ENCODE measurements at regions not wholly inside any gene's neighbourhood (a gene's known extent, or its start where the extent isn't known, plus 50 kb on each side); places are given as distances from the start of the nearest gene placed in this dataset.

GRCh38 chr15:66834881-66835878 lies 133.1 kb downstream of the SMAD6 start:
- H3K27ac ChIP-seq (ENCODE audit: control insufficient read depth, insufficient read depth): no peak overlapping the region
- no peaks in the 10 kb centered on the region for H3K36me3 ChIP-seq (ENCODE audit: control insufficient read depth in 2 of 2, insufficient read depth in 2 of 2, low read length in 1 of 2)
- FAIRE-seq (no peak), ATAC-seq (peak; percentile 87), DNase-seq (ENCODE audit: low read depth, low spot score) (peak; percentile 39)
- RAD21 ChIA-PET (ENCODE audit: unreplicated experiment): no interaction called here
- SMC1A ChIA-PET (ENCODE audit: uncharacterized antibody, unreplicated experiment): no interaction called here
- in situ Hi-C loops (cut with MboI): no loop called here
- CTCF ChIA-PET: interaction anchor here (1.4 to 1.7 kb wide), 2 partner anchors 10 to 15 kb away, joined by 4 read pairs; no protein-coding TSS in a partner anchor
- peaks cover 3% of the 10 kb centered on the region; the same call in 1 of the 3 replicates for H3K9me3 ChIP-seq (replicated peaks; ENCODE audit: control insufficient read depth, insufficient read depth, low read length)
- BruUV-seq (replicated peaks): no TSS peak
- WGBS (ENCODE audit: insufficient coverage, insufficient replicate concordance, low lambda C conversion rate, missing lambda C conversion rate): 31% methylated on average over 11 of the region's 11 CpGs
- H2AFZ ChIP-seq (ENCODE audit: control insufficient read depth, low read depth, low read length): no peak overlapping the region
- no peaks in the 10 kb centered on the region for H4K20me1 ChIP-seq (ENCODE audit: control insufficient read depth, insufficient read depth)
- no peak overlapping the region for H3K4me2 ChIP-seq (ENCODE audit: control insufficient read depth, insufficient read depth)
- no peak overlapping the region for H3K4me3 ChIP-seq
- intact Hi-C loops (cut with micrococcal nuclease; ENCODE audit: unreplicated experiment): no loop called here
- no peaks in the 10 kb centered on the region for H3K4me1 ChIP-seq (ENCODE audit: control insufficient read depth, insufficient read depth, low read length)
- no peaks in the 10 kb centered on the region for H3K27me3 ChIP-seq (replicated peaks in 1 of 2; ENCODE audit: control insufficient read depth in 2 of 2, insufficient read depth in 2 of 2, low read length in 1 of 2)
- POLR2A ChIA-PET: interaction anchor here (0.5 kb wide), 1 partner anchor 896 kb away, joined by 5 read pairs; no protein-coding TSS in a partner anchor
- no peak overlapping the region for H3K9ac ChIP-seq (ENCODE audit: control insufficient read depth, insufficient read depth, low read length)
- H3K79me2 ChIP-seq (ENCODE audit: control insufficient read depth, insufficient read depth, low read length): no peaks in the 10 kb centered on the region
- TF ChIP-seq FOXM1 (IDR thresholded peaks at IDR 0.05; ENCODE audit: low read depth, low read length) (no peak), NR2F1 (conservative IDR thresholded peaks at IDR 0.05) (no peak), NR2C2 (IDR thresholded peaks at IDR 0.05; ENCODE audit: borderline replicate concordance, control insufficient read depth, insufficient read length, low read depth) (no peak), RAD51 (IDR thresholded peaks at IDR 0.05) (no peak), POU2F2 (IDR thresholded peaks at IDR 0.05; ENCODE audit: borderline replicate concordance, low read depth, low read length) (0 out of 3 replicates have a peak, but pooled peaks have one; percentile 6), NKRF (conservative IDR thresholded peaks at IDR 0.05) (no peak), MEF2A (IDR thresholded peaks at IDR 0.05; ENCODE audit: insufficient read depth, low read depth, low read length) (no peak), GATAD2B (conservative IDR thresholded peaks at IDR 0.05; ENCODE audit: low read depth) (no peak), GABPA (IDR thresholded peaks at IDR 0.05; ENCODE audit: low read depth) (no peak), CTCF (IDR thresholded peaks at IDR 0.05 in 2 of 3, conservative IDR thresholded peaks at IDR 0.05 in 1 of 3; ENCODE audit: control insufficient read depth in 2 of 3, extremely low read depth in 1 of 3, insufficient read depth in 1 of 3, low read depth in 3 of 3, low read length in 3 of 3) (no peak), SPI1 (IDR thresholded peaks at IDR 0.05; ENCODE audit: borderline replicate concordance, insufficient read depth, low read depth, low read length) (peak; percentile 87), SUZ12 (IDR thresholded peaks at IDR 0.05; ENCODE audit: unreplicated experiment) (no peak), TCF12 (IDR thresholded peaks at IDR 0.05; ENCODE audit: low read depth, low read length) (peak; percentile 35; the same call in 1 of the 2 replicates), RELB (IDR thresholded peaks at IDR 0.05; ENCODE audit: low read depth) (no peak), KLF5 (IDR thresholded peaks at IDR 0.05; ENCODE audit: partially characterized antibody) (no peak), CBX5 (IDR thresholded peaks at IDR 0.05; ENCODE audit: low read depth) (peak; percentile 72; the same call in 1 of the 2 replicates), WRNIP1 (IDR thresholded peaks at IDR 0.05; ENCODE audit: borderline replicate concordance, low read depth, low read length) (no peak), IRF4 (IDR thresholded peaks at IDR 0.05; ENCODE audit: low read depth, low read length) (0 out of 2 replicates have a peak, but pooled peaks have one; percentile 20)
